Upper lobe of left lung (tissue), 6 donors: ENCODE measurements at regions not wholly inside any gene's neighbourhood (a gene's known extent, or its start where the extent isn't known, plus 50 kb on each side); places are given as distances from the start of the nearest gene placed in this dataset.

ENCODE experiments used
- ATAC-seq, 2 donors: fragments of 200-7000 bp; cut with Tn5 transposase; one replicate each; pipeline ENCODE4 v1.9.1; 2022; ENCODE audit warnings: mild to moderate bottlenecking in 2 of 2, moderate library complexity in 2 of 2; ENCODE audit not compliant: low FRiP score in 2 of 2
- DNase-seq, 2 donors: peaks; one replicate each; pipeline ENCODE4 v3.0.0-alpha.2; 2019 to 2020
- H3K27ac ChIP-seq, 4 donors: fragments of 200-600 bp; sonication (generic); one replicate each; pipeline ENCODE4 v1.5.1; 2016 to 2019
- H3K27me3 ChIP-seq, 4 donors: fragments of 200-600 bp; sonication (generic); one replicate each; pipeline ENCODE4 v1.5.1; 2017 to 2019
- H3K36me3 ChIP-seq, 4 donors: fragments of 200-600 bp; sonication (generic); one replicate each; pipeline ENCODE4 v1.5.1; 2016 to 2019
- H3K4me1 ChIP-seq, 4 donors: fragments of 200-600 bp; sonication (generic); one replicate each; pipeline ENCODE4 v1.5.1; 2018 to 2019
- H3K4me3 ChIP-seq, 4 donors: fragments of 200-600 bp; sonication (generic); one replicate each; pipeline ENCODE4 v1.5.1; 2017 to 2019; ENCODE audit warnings: mild to moderate bottlenecking in 2 of 4, moderate library complexity in 1 of 4
- H3K9me3 ChIP-seq, 4 donors: fragments of 200-600 bp; sonication (generic); one replicate each; pipeline ENCODE4 v1.5.1; 2018 to 2019
- CTCF ChIP-seq, 6 experiments: fragments of 450-650 bp in 4 of 6; fragments of 200-600 bp in 2 of 6; sonication (generic) in 2 of 6; IDR thresholded peaks; one replicate each; pipeline ENCODE4 v1.5.1; 2016 to 2019; ENCODE audit warnings: antibody characterized with exemption in 6 of 6
- EP300 ChIP-seq, 4 donors: sonication (generic); formaldehyde crosslinking; IDR thresholded peaks; one replicate each; pipeline ENCODE4 v1.5.1; 2017; ENCODE audit warnings: antibody characterized with exemption in 4 of 4, control low read depth in 2 of 4
- POLR2A ChIP-seq, 4 donors: fragments of 450-650 bp; IDR thresholded peaks; one replicate each; pipeline ENCODE4 v1.5.1; 2016 to 2017; ENCODE audit warnings: antibody characterized with exemption in 4 of 4, mild to moderate bottlenecking in 2 of 4
- POLR2AphosphoS5 ChIP-seq, 2 donors: sonication (generic); formaldehyde crosslinking; IDR thresholded peaks; one replicate each; pipeline ENCODE4 v1.5.1; 2017; ENCODE audit warnings: antibody characterized with exemption in 2 of 2
- WGBS, 2 donors: methylation state at CpG; one replicate each; pipeline ENCODE4 v1.1.5; 2017 to 2018; 5-methylcytosine and 5-hydroxymethylcytosine counted together
- donor health status: DM: no; HTN: no; CAD: no; lungs with moderate emphysema.
- donor health status: DM: no; HTN: yes; CAD: no; lungs with severe emphysema.

GRCh38 chr10:105988848-105989247, 1175.7 kb downstream of the SORCS1 start:
- ATAC-seq, result no peak
- Histone ChIP-seq H3K9me3 (no peaks in the 10 kb centered on the region), H3K27me3 (no peaks in the 10 kb centered on the region), H3K36me3 (no peaks in the 10 kb centered on the region), H3K4me3 (no peak overlapping the region), H3K27ac (no peak overlapping the region), H3K4me1 (no peaks in the 10 kb centered on the region)
- DNase-seq, result no peak
- 55 to 57% methylated on average over 1 of the region's 1 CpG for WGBS, 2 donors
- TF ChIP-seq CTCF (IDR thresholded peaks at IDR 0.05), result no peak
- TF ChIP-seq EP300 (IDR thresholded peaks at IDR 0.05), result no peak
- no peak for TF ChIP-seq POLR2AphosphoS5 (IDR thresholded peaks at IDR 0.05)
- no peak for TF ChIP-seq POLR2A (IDR thresholded peaks at IDR 0.05)

GRCh38 chr10:105986912-105987635, 1177.4 kb downstream of the SORCS1 start:
- DNase-seq (no peak), ATAC-seq (peak; percentile 45 to 65)
- Histone ChIP-seq H3K27me3 (no peaks in the 10 kb centered on the region), H3K27ac (peak overlapping the region in 1 of 4 donors; percentile 11), H3K4me3 (no peak overlapping the region), H3K36me3 (no peaks in the 10 kb centered on the region), H3K9me3 (no peaks in the 10 kb centered on the region), H3K4me1 (no peaks in the 10 kb centered on the region)
- TF ChIP-seq POLR2A (IDR thresholded peaks at IDR 0.05) (no peak), EP300 (IDR thresholded peaks at IDR 0.05) (no peak), CTCF (IDR thresholded peaks at IDR 0.05) (no peak), POLR2AphosphoS5 (IDR thresholded peaks at IDR 0.05) (no peak)
- 53 to 58% methylated on average over 3 of the region's 3 CpGs for WGBS, 2 donors

- Histone ChIP-seq H3K36me3 (no peaks in the 10 kb centered on the region), H3K27me3 (no peaks in the 10 kb centered on the region), H3K4me3 (no peak overlapping the region), H3K4me1 (no peaks in the 10 kb centered on the region), H3K9me3 (no peaks in the 10 kb centered on the region), H3K27ac (no peak overlapping the region)
- ATAC-seq (no peak), DNase-seq (no peak)
- TF ChIP-seq POLR2A (IDR thresholded peaks at IDR 0.05) (no peak), CTCF (IDR thresholded peaks at IDR 0.05) (no peak), POLR2AphosphoS5 (IDR thresholded peaks at IDR 0.05) (no peak), EP300 (IDR thresholded peaks at IDR 0.05) (no peak)
- 53 to 66% methylated on average over 2 of the region's 2 CpGs for WGBS, 2 donors
These were observed 1178.0 kb downstream of the SORCS1 start for GRCh38 chr10:105986486-105986885.

- Histone ChIP-seq H3K27me3 (no peaks in the 10 kb centered on the region), H3K36me3 (no peaks in the 10 kb centered on the region), H3K27ac (no peak overlapping the region), H3K4me3 (no peak overlapping the region), H3K4me1 (no peaks in the 10 kb centered on the region), H3K9me3 (no peaks in the 10 kb centered on the region)
- DNase-seq (no peak), ATAC-seq (no peak)
- TF ChIP-seq POLR2AphosphoS5 (IDR thresholded peaks at IDR 0.05), result no peak
- 85 to 87% methylated on average over 3 of the region's 3 CpGs for WGBS, 2 donors
These were observed 1181.8 kb downstream of the SORCS1 start for GRCh38 chr10:105982735-105983134.

GRCh38 chr10:105981679-105982078, 1182.8 kb downstream of the SORCS1 start:
- no peak overlapping the region for H3K4me3 ChIP-seq
- no peak for ATAC-seq
- no peak overlapping the region for H3K27ac ChIP-seq
- no peak for DNase-seq
- H3K36me3 ChIP-seq, result no peaks in the 10 kb centered on the region
- H3K9me3 ChIP-seq, result no peaks in the 10 kb centered on the region
- no peaks in the 10 kb centered on the region for H3K27me3 ChIP-seq
- TF ChIP-seq CTCF (IDR thresholded peaks at IDR 0.05) (no peak), POLR2A (IDR thresholded peaks at IDR 0.05) (no peak), POLR2AphosphoS5 (IDR thresholded peaks at IDR 0.05) (no peak), EP300 (IDR thresholded peaks at IDR 0.05) (no peak)
- no peaks in the 10 kb centered on the region for H3K4me1 ChIP-seq
- 79 to 88% methylated on average over 2 of the region's 2 CpGs for WGBS, 2 donors
